IMR-90 (cell line): ENCODE measurements at regions not wholly inside any gene's neighbourhood (a gene's known extent, or its start where the extent isn't known, plus 50 kb on each side); places are given as distances from the start of the nearest gene placed in this dataset.

Experiments
- ATAC-seq: fragments of 200-7000 bp; cut with Tn5 transposase; 2 replicates; pipeline ENCODE4 v1.9.1; 2020; ENCODE audit warnings: low read depth, mild to moderate bottlenecking, moderate library complexity
- BruUV-seq: library from RNA; stranded (reverse); fragments of 400-500 nt; replicated peaks from 2 replicates; lab custom pipeline; 2021; lab: Mats Ljungman, UMichigan
- CTCF ChIA-PET: fragments of 300-600 bp; formaldehyde crosslinking; extraction: SDS; loops from one replicate; lab custom pipeline; 2021; ENCODE audit warnings: antibody characterized with exemption; lab: Yijun Ruan, JAX
- POLR2A ChIA-PET: fragments of 300-600 bp; sonication (Branson Sonifier 250); formaldehyde crosslinking; loops from one replicate; lab custom pipeline; 2022; ENCODE audit warnings: antibody characterized with exemption; ENCODE audit not compliant: unreplicated experiment; lab: Charles Lee
- DNase-seq: peaks from one replicate; pipeline ENCODE4 v3.0.0; 2013
- H2AFZ ChIP-seq: replicated peaks from 2 replicates; pipeline ENCODE3; 2013; ENCODE audit warnings: low read length, mild to moderate bottlenecking; ENCODE audit not compliant: poor library complexity
- H2AK5ac ChIP-seq: 2 replicates; pipeline ENCODE4 v1.6.1; 2013; ENCODE audit warnings: low read depth, low read length, inconsistent platforms
- H2AK9ac ChIP-seq: replicated peaks from 2 replicates; pipeline ENCODE3; 2013; ENCODE audit warnings: mild to moderate bottlenecking, low read depth, low read length, moderate library complexity; ENCODE audit not compliant: poor library complexity
- H2BK120ac ChIP-seq: 2 replicates; pipeline ENCODE4 v1.6.1; 2013; ENCODE audit warnings: low read depth, low read length, inconsistent platforms
- H2BK15ac ChIP-seq: 3 replicates; pipeline ENCODE4 v1.6.1; 2013; ENCODE audit warnings: low read depth, low read length, inconsistent platforms
- H2BK20ac ChIP-seq: 2 replicates; pipeline ENCODE4 v1.6.1; 2013; ENCODE audit warnings: low read depth, mild to moderate bottlenecking, inconsistent platforms, low read length, moderate library complexity
- H2BK5ac ChIP-seq: 2 replicates; pipeline ENCODE4 v1.6.1; 2013; ENCODE audit warnings: mild to moderate bottlenecking, low read depth, low read length, inconsistent platforms; ENCODE audit not compliant: poor library complexity, severe bottlenecking
- H3K14ac ChIP-seq: replicated peaks from 2 replicates; pipeline ENCODE4 v1.6.1; 2013; ENCODE audit warnings: low read depth, low read length, inconsistent platforms
- H3K18ac ChIP-seq: 2 replicates; pipeline ENCODE4 v1.6.1; 2013; ENCODE audit warnings: low read depth, low read length, control low read depth
- H3K23ac ChIP-seq: 2 replicates; pipeline ENCODE4 v1.6.1; 2013; ENCODE audit warnings: low read depth, low read length, inconsistent platforms
- H3K27ac ChIP-seq: 2 replicates; pipeline ENCODE4 v1.5.1; 2013; ENCODE audit warnings: mild to moderate bottlenecking, control low read depth, low read length; ENCODE audit not compliant: insufficient read depth
- H3K27me3 ChIP-seq: 2 replicates; pipeline ENCODE4 v1.6.1; 2013; ENCODE audit warnings: low read length; ENCODE audit not compliant: control insufficient read depth, insufficient read depth
- H3K36me3 ChIP-seq: 2 replicates; pipeline ENCODE4 v1.6.1; 2013; ENCODE audit warnings: low read length, mixed read lengths; ENCODE audit not compliant: control insufficient read depth, insufficient read depth
- H3K4ac ChIP-seq: 2 replicates; pipeline ENCODE4 v1.6.1; 2013; ENCODE audit warnings: low read depth, low read length, inconsistent platforms
- H3K4me1 ChIP-seq: 2 replicates; pipeline ENCODE4 v1.6.1; 2013; ENCODE audit warnings: low read length, mixed read lengths; ENCODE audit not compliant: control insufficient read depth, insufficient read depth
- H3K4me2 ChIP-seq: 2 replicates; pipeline ENCODE4 v1.6.1; 2013; ENCODE audit warnings: low read depth, mild to moderate bottlenecking, control low read depth, low read length, moderate library complexity
- H3K4me3 ChIP-seq: 2 replicates; pipeline ENCODE4 v1.5.1; 2013; ENCODE audit warnings: low read depth, mild to moderate bottlenecking, control low read depth, low read length, moderate library complexity; ENCODE audit not compliant: insufficient read depth
- H3K56ac ChIP-seq: 2 replicates; pipeline ENCODE4 v1.6.1; 2013; ENCODE audit warnings: low read length, inconsistent platforms; ENCODE audit not compliant: insufficient read depth; ENCODE audit errors: extremely low read depth
- H3K79me1 ChIP-seq, 2 experiments: 2 replicates each; pipeline ENCODE4 v1.6.1; 2013; ENCODE audit warnings: low read length in 2 of 2, inconsistent platforms in 1 of 2, low read depth in 1 of 2
- H3K9ac ChIP-seq: 2 replicates; pipeline ENCODE4 v1.6.1; 2013; ENCODE audit warnings: low read depth, low read length, control low read depth
- H3K9me1 ChIP-seq: 2 replicates; pipeline ENCODE4 v1.6.1; 2013; ENCODE audit warnings: low read length, inconsistent platforms; ENCODE audit not compliant: insufficient read depth
- H3K9me3 ChIP-seq: 2 replicates; pipeline ENCODE4 v1.6.1; 2013; ENCODE audit warnings: low read length; ENCODE audit not compliant: control insufficient read depth, insufficient read depth
- H4K20me1 ChIP-seq: 2 replicates; pipeline ENCODE4 v1.6.1; 2013; ENCODE audit warnings: low read length, inconsistent platforms; ENCODE audit not compliant: insufficient read depth
- H4K5ac ChIP-seq: 2 replicates; pipeline ENCODE4 v1.6.1; 2013; ENCODE audit warnings: mild to moderate bottlenecking, low read depth, low read length, control low read depth
- H4K8ac ChIP-seq, 2 experiments: 2 replicates each; pipeline ENCODE4 v1.6.1; 2013; ENCODE audit warnings: low read depth in 2 of 2, low read length in 2 of 2, control low read depth in 1 of 2, inconsistent platforms in 1 of 2
- H4K91ac ChIP-seq: 2 replicates; pipeline ENCODE4 v1.6.1; 2013; ENCODE audit warnings: low read depth, low read length, inconsistent platforms; ENCODE audit not compliant: insufficient read depth
- BHLHE40 ChIP-seq: fragments of 150-350 bp; IDR thresholded peaks from 2 replicates; pipeline ENCODE4 v1.6.1; 2016; ENCODE audit warnings: mild to moderate bottlenecking, low read depth, low read length
- CEBPB ChIP-seq: IDR thresholded peaks from 2 replicates; pipeline ENCODE4 v1.6.1; 2012; ENCODE audit warnings: low read depth, low read length, improper control_type of control experiment
- CHD1 ChIP-seq: IDR thresholded peaks from 2 replicates; pipeline ENCODE4 v1.6.1; 2012; ENCODE audit warnings: low read depth, low read length, improper control_type of control experiment
- CTCF ChIP-seq: conservative IDR thresholded peaks from 2 replicates; pipeline ENCODE4 v1.5.1; 2012; ENCODE audit warnings: mild to moderate bottlenecking, low read depth, low read length, improper control_type of control experiment
- ELK1 ChIP-seq: fragments of 150-350 bp; IDR thresholded peaks from 2 replicates; pipeline ENCODE4 v1.6.1; 2016; ENCODE audit warnings: low read depth, mild to moderate bottlenecking, low read length, moderate library complexity, borderline replicate concordance
- FOS ChIP-seq: fragments of 150-350 bp; IDR thresholded peaks from 2 replicates; pipeline ENCODE4 v1.6.1; 2016; ENCODE audit warnings: low read depth, low read length
- MAFK ChIP-seq: IDR thresholded peaks from 2 replicates; pipeline ENCODE4 v1.6.1; 2012; ENCODE audit warnings: low read depth, low read length, improper control_type of control experiment
- MAZ ChIP-seq: IDR thresholded peaks from 2 replicates; pipeline ENCODE4 v1.6.1; 2012; ENCODE audit warnings: low read depth, mild to moderate bottlenecking, low read length, improper control_type of control experiment, moderate library complexity, borderline replicate concordance
- MXI1 ChIP-seq: IDR thresholded peaks from 2 replicates; pipeline ENCODE4 v1.6.1; 2012; ENCODE audit warnings: low read depth, mild to moderate bottlenecking, low read length, moderate library complexity, borderline replicate concordance
- NFE2L2 ChIP-seq: fragments of 150-350 bp; IDR thresholded peaks from 2 replicates; pipeline ENCODE4 v1.6.1; 2016; ENCODE audit warnings: low read depth, mild to moderate bottlenecking, low read length
- POLR2A ChIP-seq: IDR thresholded peaks from 2 replicates; pipeline ENCODE4 v1.6.1; 2012; ENCODE audit warnings: mild to moderate bottlenecking, low read depth, low read length
- RAD21 ChIP-seq: IDR thresholded peaks from 2 replicates; pipeline ENCODE4 v1.6.1; 2012; ENCODE audit warnings: low read length, improper control_type of control experiment
- RCOR1 ChIP-seq: IDR thresholded peaks from 2 replicates; pipeline ENCODE4 v1.6.1; 2012; ENCODE audit warnings: mild to moderate bottlenecking, low read length, improper control_type of control experiment; ENCODE audit not compliant: insufficient replicate concordance
- RFX5 ChIP-seq: IDR thresholded peaks from 2 replicates; pipeline ENCODE4 v1.8.0; 2012; ENCODE audit warnings: low read depth, mild to moderate bottlenecking, low read length, moderate library complexity
- SMC3 ChIP-seq: fragments of 150-350 bp; IDR thresholded peaks from 2 replicates; pipeline ENCODE4 v1.6.1; 2016; ENCODE audit warnings: low read depth, mild to moderate bottlenecking, antibody characterized with exemption, low read length, moderate library complexity
- USF2 ChIP-seq: fragments of 150-350 bp; IDR thresholded peaks from 2 replicates; pipeline ENCODE4 v1.6.1; 2017; ENCODE audit warnings: mild to moderate bottlenecking, antibody characterized with exemption, low read length, low read depth
- WGBS, 2 experiments: methylation state at CpG; one replicate each; pipeline versions ENCODE4 v1.1.5 to v1.1.7; 2013; ENCODE audit warnings: missing lambda C conversion rate in 2 of 2; ENCODE audit not compliant: insufficient read length in 1 of 2; ENCODE audit errors: extremely low coverage in 2 of 2; 5-methylcytosine and 5-hydroxymethylcytosine counted together
- dilution Hi-C: fragments of 300-500 bp; cut with HindIII; formaldehyde crosslinking; loops from one replicate; pipeline ENCODE4 v1.14.3; 2018; ENCODE audit warnings: low sequenced_read_pairs; ENCODE audit not compliant: unreplicated experiment
- in situ Hi-C: fragments of 300-500 bp; cut with MboI; formaldehyde crosslinking; loops from 3 replicates; pipeline ENCODE4 v1.14.3; 2019; ENCODE audit warnings: low sequenced_read_pairs, inconsistent platforms, mixed read lengths
- intact Hi-C: fragments of 100-400 bp; cut with micrococcal nuclease; formaldehyde crosslinking; loops from 2 replicates; pipeline ENCODE4 v1.10.0; 2022

GRCh38 chr12:97394657-97395056 is 67.9 kb upstream of the RMST start:
- no peak overlapping the region for H3K14ac ChIP-seq
- no peak overlapping the region for H2AK5ac ChIP-seq
- BruUV-seq, result no TSS peak
- no CpG with 5 or more reads among the region's 3 CpGs for WGBS, 2 experiments
- no peak overlapping the region for H3K4ac ChIP-seq
- intact Hi-C loops (no loop called here), in situ Hi-C loops (no loop called here), dilution Hi-C loops (no loop called here)
- no peak overlapping the region for H2BK15ac ChIP-seq
- H3K27ac ChIP-seq, result no peak overlapping the region
- H2AK9ac ChIP-seq, result no peak overlapping the region
- no peak overlapping the region for H3K23ac ChIP-seq
- H2BK120ac ChIP-seq, result no peak overlapping the region
- H3K36me3 ChIP-seq, result no peaks in the 10 kb centered on the region
- no peak overlapping the region for H3K4me2 ChIP-seq
- H4K8ac ChIP-seq, result no peak overlapping the region
- no peaks in the 10 kb centered on the region for H3K79me1 ChIP-seq
- no peak for TF ChIP-seq CEBPB
- no peak for TF ChIP-seq CTCF
- TF ChIP-seq BHLHE40, result no peak
- no peak for TF ChIP-seq NFE2L2
- TF ChIP-seq SMC3, result no peak
- TF ChIP-seq MAZ, result no peak
- TF ChIP-seq RAD21, result no peak
- TF ChIP-seq RFX5, result no peak
- TF ChIP-seq MAFK, result no peak
- no peak for TF ChIP-seq ELK1
- TF ChIP-seq CHD1, result no peak
- TF ChIP-seq USF2, result no peak
- no peak for TF ChIP-seq FOS
- TF ChIP-seq RCOR1, result no peak
- no peak for TF ChIP-seq MXI1
- no peak for TF ChIP-seq POLR2A
- no peak overlapping the region for H3K18ac ChIP-seq
- no peak for ATAC-seq
- H3K4me1 ChIP-seq, result no peaks in the 10 kb centered on the region
- no peak overlapping the region for H2BK20ac ChIP-seq
- H3K4me3 ChIP-seq, result no peak overlapping the region
- H3K9me1 ChIP-seq, result no peaks in the 10 kb centered on the region
- H2BK5ac ChIP-seq, result no peak overlapping the region
- no peaks in the 10 kb centered on the region for H3K27me3 ChIP-seq
- H4K5ac ChIP-seq, result no peak overlapping the region
- CTCF ChIA-PET, result no interaction called here
- no peak overlapping the region for H3K56ac ChIP-seq
- H4K20me1 ChIP-seq, result no peaks in the 10 kb centered on the region
- H4K91ac ChIP-seq, result no peak overlapping the region
- POLR2A ChIA-PET, result no interaction called here
- peaks cover 6% of the 10 kb centered on the region for H3K9me3 ChIP-seq
- no peak for DNase-seq
- no peak overlapping the region for H3K9ac ChIP-seq
- H2AFZ ChIP-seq, result no peak overlapping the region
